Endometrium (tissue), 2 donors: ENCODE measurements at regions not wholly inside any gene's neighbourhood (a gene's known extent, or its start where the extent isn't known, plus 50 kb on each side); places are given as distances from the start of the nearest gene placed in this dataset.

Source experiments
- FAIRE-seq: peaks from 2 replicates; lab custom pipeline; 2012; peaks lifted over from hg19 to GRCh38; lab: Jason Lieb, UNC
- donor health status: control.
- donor health status: control.

DNA sequence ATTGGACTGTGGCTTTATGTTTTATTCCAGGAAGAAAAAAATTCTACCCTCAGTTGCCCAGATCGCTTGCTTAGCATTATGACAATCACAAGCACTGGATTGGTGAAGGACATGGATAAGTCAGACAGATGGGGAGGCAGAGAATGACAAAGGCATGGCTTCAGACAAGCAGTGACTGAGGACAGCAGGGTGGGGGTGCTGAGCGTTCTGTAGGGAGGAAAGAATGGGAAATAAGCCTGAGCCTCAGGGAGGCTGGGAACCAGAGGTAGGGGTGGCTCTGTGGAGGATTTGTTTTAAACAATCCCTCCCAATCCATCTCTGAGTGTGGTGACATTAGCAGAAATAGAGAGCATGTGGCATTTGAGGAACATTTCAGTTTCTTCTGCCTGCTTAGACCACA is 896.9 kb downstream of the CCSER2 start:
- FAIRE-seq: no peak

GRCh38 chr10:85226596-85226995 is 898.2 kb downstream of the CCSER2 start:
- no peak for FAIRE-seq

DNA sequence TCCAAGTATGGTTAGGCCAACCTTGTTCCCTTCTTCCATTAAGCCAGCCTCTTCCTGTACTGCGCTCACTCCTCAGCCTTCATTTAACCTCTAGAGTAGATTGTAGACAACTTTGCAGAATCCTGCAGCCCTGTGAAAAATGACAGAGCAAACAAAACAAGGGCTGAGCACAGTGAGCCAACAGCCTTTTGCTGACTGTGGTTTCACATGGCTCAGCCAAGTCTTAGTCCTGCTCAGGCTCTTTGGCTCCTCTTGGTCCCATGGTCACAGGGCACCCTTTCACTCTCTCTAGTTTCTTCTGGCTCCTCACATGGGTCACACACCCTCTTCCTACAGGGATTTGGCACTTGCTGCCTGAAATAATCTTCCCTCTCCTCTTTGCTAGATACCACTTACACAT is 900.3 kb downstream of the CCSER2 start:
- no peak for FAIRE-seq

GRCh38 chr10:85231534-85232270 is 903.3 kb downstream of the CCSER2 start:
- FAIRE-seq: no peak

GRCh38 chr10:85235258-85235657 is 906.9 kb downstream of the CCSER2 start:
- no peak for FAIRE-seq

GRCh38 chr10:85238676-85239075 is 910.3 kb downstream of the CCSER2 start:
- no peak for FAIRE-seq

- FAIRE-seq: no peak
These were observed 921.9 kb downstream of the CCSER2 start for GRCh38 chr10:85250304-85250703.

DNA sequence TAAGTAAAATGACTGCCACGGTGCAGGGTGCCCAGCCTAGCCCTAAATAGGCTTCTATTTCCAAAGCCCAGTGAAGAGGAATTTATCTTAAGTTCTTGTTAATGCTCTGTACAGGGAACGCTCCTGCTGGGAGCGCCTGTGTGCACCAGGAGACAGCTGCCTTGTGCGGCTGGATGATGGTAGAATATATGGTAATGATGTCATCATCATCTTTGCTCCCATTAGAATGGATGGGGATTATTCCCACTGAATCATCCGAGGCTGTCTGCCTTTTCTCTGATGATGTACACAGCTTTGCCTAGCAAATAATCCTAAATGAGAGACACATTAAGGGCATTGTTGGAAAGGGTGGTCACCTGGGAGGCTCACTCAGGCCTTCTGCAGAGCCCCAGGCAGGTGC is 928.1 kb downstream of the CCSER2 start:
- no peak for FAIRE-seq

- no peak for FAIRE-seq
These were observed 931.5 kb downstream of the CCSER2 start for GRCh38 chr10:85259908-85260307.

DNA sequence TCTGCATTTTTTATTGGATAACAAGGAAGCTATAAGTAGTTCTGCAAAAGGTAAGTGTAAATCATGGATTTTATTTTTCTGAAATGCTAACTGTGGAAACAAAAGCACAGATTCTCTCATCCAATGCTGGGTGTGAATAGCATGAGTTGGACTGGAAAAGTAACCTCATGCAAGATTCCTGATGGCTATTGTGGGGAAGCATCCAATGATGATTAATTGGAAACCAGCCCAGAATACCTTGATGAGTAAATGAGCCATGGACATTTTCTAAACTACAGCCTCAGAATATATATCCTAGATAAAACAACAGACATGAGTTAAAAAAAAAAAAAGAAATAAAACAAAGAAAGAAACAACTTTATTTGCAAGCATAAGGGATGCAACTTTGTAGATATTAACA is 934.6 kb downstream of the CCSER2 start:
- FAIRE-seq: no peak

DNA sequence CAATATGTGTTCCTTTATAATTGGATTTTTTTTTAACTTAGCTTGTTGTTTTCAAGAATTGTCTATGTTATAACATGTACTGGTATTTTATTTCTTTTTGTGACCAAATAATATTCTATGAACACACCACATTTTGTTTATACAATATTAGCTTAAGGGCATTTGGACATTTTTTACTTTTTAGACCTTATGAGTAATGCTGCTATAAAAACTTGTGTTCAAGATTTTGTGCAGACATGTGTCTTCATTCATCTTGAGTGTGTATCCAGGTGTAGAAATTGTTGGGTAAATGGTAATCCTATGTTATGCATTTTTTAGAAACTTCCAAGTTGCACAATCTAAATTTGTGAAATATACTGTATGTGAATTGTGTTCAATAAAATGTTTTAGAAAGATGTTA is 936.7 kb downstream of the CCSER2 start:
- FAIRE-seq: no peak

- no peak for FAIRE-seq
These were observed 938.4 kb downstream of the CCSER2 start for GRCh38 chr10:85266808-85267207.

- FAIRE-seq: no peak
These were observed 951.6 kb downstream of the CCSER2 start for GRCh38 chr10:85280014-85280413.

DNA sequence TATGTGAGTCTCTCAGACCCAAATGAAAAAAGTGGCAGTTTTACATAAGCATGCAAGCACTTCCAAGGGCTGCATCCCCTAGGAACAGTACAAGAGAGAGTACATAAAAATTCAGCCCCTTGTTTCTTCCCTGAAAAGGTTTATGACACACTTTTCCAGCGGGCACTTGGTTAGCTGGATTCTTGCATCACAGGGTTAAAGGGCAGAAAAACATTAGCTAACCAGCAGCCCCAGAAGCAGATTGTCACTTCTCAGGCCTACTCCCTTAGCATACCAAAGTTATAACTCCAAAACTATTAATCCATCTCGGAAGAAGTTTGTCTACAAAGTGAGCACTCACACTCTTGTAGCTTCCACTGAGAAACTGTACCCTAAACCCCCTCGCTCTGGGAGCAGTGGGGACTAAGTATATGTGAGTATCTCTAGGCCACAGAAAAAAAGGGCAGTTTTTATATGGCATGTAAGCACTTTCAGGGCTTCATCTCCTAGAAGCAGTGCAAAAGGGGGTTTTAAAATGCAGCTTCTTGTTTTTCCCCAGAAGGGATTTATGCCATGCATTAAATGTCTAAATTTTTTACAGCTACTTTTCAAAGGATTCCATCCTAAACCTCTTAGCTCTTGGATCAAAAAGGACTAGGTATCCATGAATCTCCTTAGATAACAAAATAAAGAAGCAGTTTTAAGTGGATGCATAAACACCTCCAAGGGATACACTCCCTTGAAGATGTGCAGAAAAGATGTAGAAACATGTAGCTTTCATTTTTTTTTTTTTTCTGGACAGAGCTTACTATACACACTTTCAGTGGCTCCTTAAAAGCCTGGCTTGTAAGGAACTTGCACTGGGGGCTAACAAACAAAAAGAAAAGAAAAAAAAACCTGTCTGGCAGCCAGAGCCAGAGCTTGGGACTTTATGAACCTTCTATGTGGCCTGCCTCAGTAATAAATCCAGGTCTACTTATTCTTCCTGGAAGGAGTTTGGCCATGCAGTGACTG is 956.7 kb downstream of the CCSER2 start:
- FAIRE-seq: no peak

- no peak for FAIRE-seq
These were observed 965.1 kb downstream of the CCSER2 start for GRCh38 chr10:85293483-85293882.

GRCh38 chr10:85311613-85312337 is 983.4 kb downstream of the CCSER2 start:
- no peak for FAIRE-seq

DNA sequence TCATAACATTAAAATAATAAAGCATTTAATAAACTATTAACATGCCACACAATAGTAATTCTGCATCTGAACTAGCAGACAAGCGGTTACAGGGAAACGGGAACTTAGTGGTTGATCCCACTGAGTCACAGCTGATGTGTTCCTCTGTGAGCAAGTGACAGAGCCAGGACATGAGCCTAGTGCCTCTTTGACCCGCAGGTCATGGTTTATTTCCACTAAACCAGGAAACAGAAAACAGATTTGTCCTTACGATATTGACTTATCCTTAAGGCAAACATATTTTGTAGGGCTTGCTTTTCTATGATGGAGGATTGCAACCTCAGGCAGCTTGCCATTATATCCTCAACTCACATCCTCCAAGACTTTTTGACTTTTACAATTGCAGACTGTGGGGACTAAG is 987.3 kb downstream of the CCSER2 start:
- FAIRE-seq: no peak

GRCh38 chr10:85316276-85316675 is 987.9 kb downstream of the CCSER2 start:
- no peak for FAIRE-seq

DNA sequence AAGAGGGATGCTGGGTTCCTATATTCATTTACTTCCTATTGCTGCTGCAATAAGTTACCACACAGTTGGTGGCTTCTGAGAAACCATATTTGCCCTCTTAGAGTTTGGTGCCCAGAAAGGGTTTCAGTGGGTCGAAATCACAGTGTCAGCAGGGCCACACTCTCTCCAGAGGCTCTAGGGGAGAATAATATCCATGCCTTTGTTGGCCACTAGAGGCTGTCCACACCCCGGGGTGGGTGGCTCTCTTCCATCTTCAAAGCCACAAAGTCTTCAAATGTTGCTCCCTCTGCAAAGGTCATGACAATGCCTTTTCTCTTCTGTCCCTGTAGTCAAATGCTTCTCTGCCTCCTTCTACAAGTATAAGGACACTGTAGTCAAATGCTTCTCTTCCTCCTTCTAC is 989.4 kb downstream of the CCSER2 start:
- no peak for FAIRE-seq

GRCh38 chr10:85318809-85319807 is 990.7 kb downstream of the CCSER2 start:
- no peak for FAIRE-seq

GRCh38 chr10:85319826-85320225 is 991.4 kb downstream of the CCSER2 start:
- no peak for FAIRE-seq
